Activated naive CD8-positive, alpha-beta T cell treated with anti-CD3 and anti-CD28 coated beads, Interleukin-2, amount 10 ng/mL, durations not matched to agents 7 days and 5 days (primary cell): ENCODE measurements at regions not wholly inside any gene's neighbourhood (a gene's known extent, or its start where the extent isn't known, plus 50 kb on each side); places are given as distances from the start of the nearest gene placed in this dataset.

Experiments
- ATAC-seq: fragments of 150-1000 bp; cut with Tn5 transposase; one replicate; pipeline ENCODE4 v1.10.0; 2021; ENCODE audit warnings: low read depth, moderate library complexity
- POLR2A ChIA-PET: fragments of 350-600 bp; sonication (Branson Sonifier 250); formaldehyde crosslinking; loops from one replicate; lab custom pipeline; 2021; ENCODE audit warnings: antibody characterized with exemption; lab: Charles Lee
- DNase-seq: peaks from one replicate; pipeline ENCODE4 v3.0.0; 2021
- H3K27ac Mint-ChIP-seq: one replicate; pipeline ENCODE4 v1.8.0; 2022; ENCODE audit warnings: mild to moderate bottlenecking, mixed read lengths
- H3K27me3 Mint-ChIP-seq: one replicate; pipeline ENCODE4 v1.8.0; 2022; ENCODE audit warnings: mild to moderate bottlenecking, moderate library complexity, mixed read lengths
- H3K36me3 Mint-ChIP-seq: one replicate; pipeline ENCODE4 v1.8.0; 2021; ENCODE audit warnings: mild to moderate bottlenecking, mixed read lengths
- H3K4me1 Mint-ChIP-seq: one replicate; pipeline ENCODE4 v1.8.0; 2021; ENCODE audit warnings: mixed read lengths
- H3K4me3 Mint-ChIP-seq: one replicate; pipeline ENCODE4 v1.8.0; 2022; ENCODE audit warnings: mild to moderate bottlenecking, moderate library complexity, mixed read lengths
- H3K9me3 Mint-ChIP-seq: one replicate; pipeline ENCODE4 v1.8.0; 2021; ENCODE audit warnings: mixed read lengths

DNA sequence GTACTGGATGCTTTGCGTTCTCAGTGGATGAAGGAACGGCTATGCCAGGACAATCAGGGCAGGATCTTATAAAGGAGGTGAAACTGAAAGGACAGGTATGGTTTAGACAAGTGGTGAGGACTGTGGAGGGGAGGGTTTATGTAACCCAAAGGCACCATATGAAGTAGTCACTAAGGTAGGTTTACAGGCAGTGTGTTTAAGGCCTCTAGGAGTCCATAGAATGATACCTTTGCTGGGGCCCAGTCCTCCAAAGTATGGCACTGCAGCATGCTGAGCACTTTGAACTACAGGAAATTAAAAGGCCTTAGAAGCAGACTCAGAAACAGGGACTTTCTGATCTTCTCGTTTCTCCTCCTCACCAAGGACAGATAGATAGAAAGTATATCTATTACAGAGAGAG, 304.7 kb upstream of the USP25 start:
- no peaks in the 10 kb centered on the region for H3K36me3 Mint-ChIP-seq
- peaks cover 4% of the 10 kb centered on the region for H3K9me3 Mint-ChIP-seq
- no peak for DNase-seq
- H3K27ac Mint-ChIP-seq, result no peak overlapping the region
- peaks cover 8% of the 10 kb centered on the region for H3K4me1 Mint-ChIP-seq
- POLR2A ChIA-PET, result no interaction called here
- no peak overlapping the region for H3K4me3 Mint-ChIP-seq
- no peak for ATAC-seq
- no peaks in the 10 kb centered on the region for H3K27me3 Mint-ChIP-seq

- Mint-ChIP-seq H3K4me1 (no peaks in the 10 kb centered on the region), H3K36me3 (no peaks in the 10 kb centered on the region), H3K27me3 (no peaks in the 10 kb centered on the region), H3K4me3 (no peak overlapping the region), H3K27ac (no peak overlapping the region), H3K9me3 (peaks cover 4% of the 10 kb centered on the region)
- POLR2A ChIA-PET, result no interaction called here
- DNase-seq, result no peak
- ATAC-seq, result no peak
Observed at GRCh38 chr21:15430023-15430422, 299.8 kb upstream of the USP25 start.

DNA sequence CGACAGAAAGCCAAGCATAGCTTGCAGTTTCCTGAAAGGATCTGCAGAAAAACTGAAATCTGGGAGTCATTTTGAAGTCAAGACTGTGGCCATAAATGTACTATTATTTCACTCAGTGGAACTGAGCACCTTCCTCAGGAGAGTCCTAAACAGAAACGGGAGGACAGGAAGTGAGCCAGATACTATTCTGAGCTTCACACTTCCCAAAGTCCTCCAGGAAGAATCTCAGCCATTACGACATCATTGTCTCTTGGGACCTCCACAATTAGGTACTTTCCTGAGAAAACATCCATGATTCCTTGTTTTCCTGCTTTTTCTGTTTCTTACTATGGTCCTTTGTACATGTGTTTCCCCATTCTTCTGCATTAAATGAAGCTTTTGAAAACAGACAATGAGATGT, 299.2 kb upstream of the USP25 start:
- DNase-seq, result no peak
- no peaks in the 10 kb centered on the region for H3K27me3 Mint-ChIP-seq
- H3K36me3 Mint-ChIP-seq, result no peaks in the 10 kb centered on the region
- no peak overlapping the region for H3K27ac Mint-ChIP-seq
- no peak overlapping the region for H3K4me3 Mint-ChIP-seq
- POLR2A ChIA-PET, result no interaction called here
- ATAC-seq, result no peak
- peaks cover 4% of the 10 kb centered on the region for H3K9me3 Mint-ChIP-seq
- H3K4me1 Mint-ChIP-seq, result no peaks in the 10 kb centered on the region

GRCh38 chr21:15431053-15431452, 298.7 kb upstream of the USP25 start:
- DNase-seq (no peak), ATAC-seq (no peak)
- Mint-ChIP-seq H3K27ac (no peak overlapping the region), H3K36me3 (no peaks in the 10 kb centered on the region), H3K4me1 (no peaks in the 10 kb centered on the region), H3K4me3 (no peak overlapping the region), H3K9me3 (peaks cover 4% of the 10 kb centered on the region), H3K27me3 (no peaks in the 10 kb centered on the region)
- POLR2A ChIA-PET, result no interaction called here

GRCh38 chr21:15433091-15433490, 296.7 kb upstream of the USP25 start:
- no peaks in the 10 kb centered on the region for H3K27me3 Mint-ChIP-seq
- peaks cover 2% of the 10 kb centered on the region for H3K36me3 Mint-ChIP-seq
- H3K27ac Mint-ChIP-seq, result no peak overlapping the region
- ATAC-seq (no peak), DNase-seq (no peak)
- H3K4me3 Mint-ChIP-seq, result no peak overlapping the region
- POLR2A ChIA-PET, result no interaction called here
- no peaks in the 10 kb centered on the region for H3K4me1 Mint-ChIP-seq
- H3K9me3 Mint-ChIP-seq, result no peaks in the 10 kb centered on the region

DNA sequence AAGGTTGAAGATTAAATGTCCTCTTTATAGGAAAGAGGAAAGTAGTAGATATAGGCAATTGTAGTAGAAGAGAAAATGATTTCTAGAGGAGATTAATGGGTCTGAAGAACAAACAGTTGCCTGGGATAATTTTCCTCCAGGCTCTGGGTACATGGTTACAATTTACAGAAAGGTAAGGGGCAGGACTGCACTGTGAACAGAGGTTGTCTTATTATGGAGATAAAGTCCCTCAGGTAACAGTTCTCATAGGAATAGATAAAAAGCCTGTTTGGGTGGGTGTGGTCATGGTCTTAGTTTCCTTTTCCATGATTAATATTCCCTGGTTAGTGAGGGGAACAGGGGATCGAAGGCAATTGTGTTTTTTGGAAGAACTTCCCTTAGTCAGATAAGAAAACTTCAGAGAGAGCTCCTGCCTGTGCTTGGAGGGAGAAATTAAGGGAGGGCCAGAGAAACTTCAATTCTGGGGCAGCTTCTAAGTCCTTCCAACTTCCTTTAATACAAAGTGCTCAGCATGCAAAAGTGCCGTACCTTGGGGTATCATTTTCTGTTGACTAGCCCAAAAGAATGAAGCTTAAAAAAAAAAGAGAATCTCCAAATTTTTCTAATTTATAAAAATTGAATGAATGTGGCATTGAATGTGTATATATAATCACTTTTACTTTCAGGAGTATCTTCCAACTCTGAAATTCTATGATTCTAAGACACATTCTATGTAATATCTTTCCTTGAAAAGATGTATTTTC, 295.4 kb upstream of the USP25 start:
- no peak for ATAC-seq
- H3K4me3 Mint-ChIP-seq, result no peak overlapping the region
- POLR2A ChIA-PET, result no interaction called here
- no peaks in the 10 kb centered on the region for H3K9me3 Mint-ChIP-seq
- H3K27me3 Mint-ChIP-seq, result no peaks in the 10 kb centered on the region
- no peak overlapping the region for H3K27ac Mint-ChIP-seq
- peaks cover 3% of the 10 kb centered on the region for H3K4me1 Mint-ChIP-seq
- peaks cover 2% of the 10 kb centered on the region for H3K36me3 Mint-ChIP-seq
- no peak for DNase-seq

DNA sequence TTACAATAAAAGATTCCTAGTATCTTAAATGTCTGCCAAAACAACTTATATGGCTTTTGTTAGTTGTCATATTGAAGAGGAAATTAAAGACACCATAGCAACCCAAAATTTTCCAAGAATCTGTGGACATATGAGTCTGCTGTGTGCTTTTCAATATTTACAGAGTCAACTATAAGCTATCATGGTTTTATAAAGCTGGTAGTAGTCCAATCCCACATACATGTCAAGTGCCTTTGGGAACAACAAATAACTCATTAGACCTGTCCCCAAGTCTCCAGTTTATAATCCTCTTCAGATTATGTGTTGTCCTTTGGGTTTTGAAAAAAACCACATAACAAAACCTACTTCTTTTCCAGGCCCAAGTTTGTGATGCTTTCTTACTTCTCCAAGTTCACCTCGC, 293.8 kb upstream of the USP25 start:
- H3K4me3 Mint-ChIP-seq, result no peak overlapping the region
- H3K9me3 Mint-ChIP-seq, result no peaks in the 10 kb centered on the region
- no peaks in the 10 kb centered on the region for H3K27me3 Mint-ChIP-seq
- ATAC-seq (no peak), DNase-seq (no peak)
- POLR2A ChIA-PET, result no interaction called here
- H3K36me3 Mint-ChIP-seq, result peaks cover 2% of the 10 kb centered on the region
- H3K4me1 Mint-ChIP-seq, result peaks cover 3% of the 10 kb centered on the region
- H3K27ac Mint-ChIP-seq, result no peak overlapping the region

DNA sequence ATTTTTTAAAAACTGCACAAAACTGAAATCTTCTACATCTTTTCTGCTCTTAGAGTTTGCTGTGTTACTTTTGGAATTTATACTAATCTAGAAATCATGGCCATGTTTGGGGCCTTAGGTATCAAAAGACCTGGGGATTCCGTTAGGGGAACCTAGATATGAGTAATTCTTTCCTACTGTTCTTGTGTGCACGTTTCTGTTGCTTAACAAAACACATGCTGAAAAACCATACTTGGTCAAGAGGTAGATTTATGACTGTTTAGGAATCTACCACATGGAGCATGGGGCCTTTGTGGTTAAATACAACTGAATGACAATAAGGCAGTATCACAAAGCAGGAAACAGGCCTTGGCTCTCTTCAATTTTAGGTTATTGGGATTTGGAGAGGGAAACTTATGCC, 291.9 kb upstream of the USP25 start:
- Mint-ChIP-seq H3K27me3 (no peaks in the 10 kb centered on the region), H3K36me3 (peaks cover 2% of the 10 kb centered on the region), H3K9me3 (no peaks in the 10 kb centered on the region), H3K4me1 (peaks cover 3% of the 10 kb centered on the region), H3K4me3 (no peak overlapping the region), H3K27ac (no peak overlapping the region)
- ATAC-seq, result no peak
- no peak for DNase-seq
- POLR2A ChIA-PET, result no interaction called here

GRCh38 chr21:15439726-15440125, 290.1 kb upstream of the USP25 start:
- H3K4me1 Mint-ChIP-seq, result peaks cover 4% of the 10 kb centered on the region
- H3K27me3 Mint-ChIP-seq, result no peaks in the 10 kb centered on the region

GRCh38 chr21:15441060-15441493, 288.7 kb upstream of the USP25 start:
- peaks cover 4% of the 10 kb centered on the region for H3K4me1 Mint-ChIP-seq
- no peaks in the 10 kb centered on the region for H3K9me3 Mint-ChIP-seq
- no peak for ATAC-seq
- no peak overlapping the region for H3K4me3 Mint-ChIP-seq
- DNase-seq, result no peak
- H3K27ac Mint-ChIP-seq, result no peak overlapping the region
- POLR2A ChIA-PET, result no interaction called here
- peaks cover 2% of the 10 kb centered on the region for H3K36me3 Mint-ChIP-seq
- H3K27me3 Mint-ChIP-seq, result no peaks in the 10 kb centered on the region

More at GRCh38 chr21:15439726-15440125, 290.1 kb upstream of the USP25 start:
- POLR2A ChIA-PET, result interaction anchor here (0.8 kb wide), 1 partner anchor 375 kb away, joined by 3 read pairs; the partner anchor contains the start of gene NRIP1
- H3K4me3 Mint-ChIP-seq, result no peak overlapping the region
- peaks cover 2% of the 10 kb centered on the region for H3K36me3 Mint-ChIP-seq
- DNase-seq, result no peak
- ATAC-seq, result no peak
- no peaks in the 10 kb centered on the region for H3K9me3 Mint-ChIP-seq
- no peak overlapping the region for H3K27ac Mint-ChIP-seq

GRCh38 chr21:15441992-15442391, 287.8 kb upstream of the USP25 start:
- ATAC-seq (no peak), DNase-seq (no peak)
- no peaks in the 10 kb centered on the region for H3K9me3 Mint-ChIP-seq
- no peaks in the 10 kb centered on the region for H3K36me3 Mint-ChIP-seq
- no peaks in the 10 kb centered on the region for H3K27me3 Mint-ChIP-seq
- POLR2A ChIA-PET, result no interaction called here
- peaks cover 4% of the 10 kb centered on the region for H3K4me1 Mint-ChIP-seq
- H3K4me3 Mint-ChIP-seq, result no peak overlapping the region
- H3K27ac Mint-ChIP-seq, result no peak overlapping the region

DNA sequence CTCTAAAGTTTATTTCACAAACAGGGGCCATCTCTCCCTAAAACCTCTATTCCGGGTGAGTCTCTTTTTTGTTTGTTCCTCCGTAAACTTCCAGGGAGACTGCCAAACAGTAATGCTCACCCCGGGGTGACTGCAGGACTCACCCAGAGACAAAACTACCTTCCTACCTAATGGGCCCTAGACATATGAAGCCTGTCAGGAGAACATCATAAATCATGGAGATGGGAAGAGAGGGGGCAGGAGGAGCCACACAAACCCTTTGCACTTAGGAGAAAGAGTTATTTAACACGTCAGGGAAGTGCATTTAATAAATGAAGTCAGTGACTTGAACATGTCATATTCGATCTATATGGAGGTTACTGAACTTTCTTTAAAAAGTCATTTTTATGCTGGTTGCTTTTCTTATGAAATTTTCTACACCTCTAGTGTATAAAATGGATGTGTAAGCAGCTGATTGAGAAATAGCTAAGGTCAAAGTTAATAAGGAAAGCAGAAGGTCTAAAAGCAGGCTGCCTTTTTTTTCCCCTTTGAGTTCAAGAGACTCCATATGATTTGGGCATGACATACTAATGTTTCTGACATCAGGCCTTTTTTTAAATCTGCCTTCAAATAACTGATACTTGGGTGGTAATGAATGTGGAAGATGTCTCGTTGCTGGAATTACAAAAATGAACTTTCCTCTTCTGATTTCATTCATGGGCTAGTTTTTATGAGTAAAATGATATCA, 286.9 kb upstream of the USP25 start:
- H3K4me3 Mint-ChIP-seq, result no peak overlapping the region
- DNase-seq (no peak), ATAC-seq (no peak)
- H3K27ac Mint-ChIP-seq, result no peak overlapping the region
- no peaks in the 10 kb centered on the region for H3K9me3 Mint-ChIP-seq
- H3K4me1 Mint-ChIP-seq, result peaks cover 4% of the 10 kb centered on the region
- POLR2A ChIA-PET, result no interaction called here
- H3K27me3 Mint-ChIP-seq, result no peaks in the 10 kb centered on the region
- H3K36me3 Mint-ChIP-seq, result no peaks in the 10 kb centered on the region

GRCh38 chr21:15443740-15444117, 286.1 kb upstream of the USP25 start:
- H3K4me1 Mint-ChIP-seq, result peaks cover 2% of the 10 kb centered on the region
- DNase-seq (no peak), ATAC-seq (no peak)
- H3K36me3 Mint-ChIP-seq, result no peaks in the 10 kb centered on the region
- no peak overlapping the region for H3K27ac Mint-ChIP-seq
- no peak overlapping the region for H3K4me3 Mint-ChIP-seq
- H3K9me3 Mint-ChIP-seq, result peaks cover 2% of the 10 kb centered on the region
- POLR2A ChIA-PET, result no interaction called here
- no peaks in the 10 kb centered on the region for H3K27me3 Mint-ChIP-seq
